IPS-18c (cell line): ENCODE measurements at regions not wholly inside any gene's neighbourhood (a gene's known extent, or its start where the extent isn't known, plus 50 kb on each side); places are given as distances from the start of the nearest gene placed in this dataset.

Source experiments
- H3K4me3 ChIP-seq: 2 replicates; pipeline ENCODE4 v1.7.0; 2013; ENCODE audit warnings: low read depth, mild to moderate bottlenecking, low read length, moderate library complexity; ENCODE audit not compliant: insufficient read depth
- H3K9me3 ChIP-seq: one replicate; pipeline ENCODE4 v1.6.1; 2013; ENCODE audit warnings: mild to moderate bottlenecking, low read length, moderate library complexity; ENCODE audit not compliant: control insufficient read depth, insufficient read depth

- no peaks in the 10 kb centered on the region for H3K9me3 ChIP-seq
- H3K4me3 ChIP-seq: no peak overlapping the region
These were observed 94.2 kb upstream of the SLC2A1 start for GRCh38 chr1:43052786-43053439.

GRCh38 chr1:43052322-43052721 lies 93.7 kb upstream of the SLC2A1 start:
- Histone ChIP-seq H3K4me3 (no peak overlapping the region), H3K9me3 (no peaks in the 10 kb centered on the region)

- Histone ChIP-seq H3K4me3 (no peak overlapping the region), H3K9me3 (no peaks in the 10 kb centered on the region)
These were observed 90.8 kb upstream of the SLC2A1 start for GRCh38 chr1:43049481-43049880.

GRCh38 chr1:43048601-43049011 lies 89.9 kb upstream of the SLC2A1 start:
- Histone ChIP-seq H3K9me3 (no peaks in the 10 kb centered on the region), H3K4me3 (no peak overlapping the region)

- H3K4me3 ChIP-seq: no peak overlapping the region
- H3K9me3 ChIP-seq: no peaks in the 10 kb centered on the region
These were observed 88.5 kb upstream of the SLC2A1 start for GRCh38 chr1:43047135-43047534.

GRCh38 chr1:43044572-43045361 lies 86.1 kb upstream of the SLC2A1 start:
- Histone ChIP-seq H3K9me3 (no peaks in the 10 kb centered on the region), H3K4me3 (no peak overlapping the region)

- H3K4me3 ChIP-seq: no peak overlapping the region
- H3K9me3 ChIP-seq: no peaks in the 10 kb centered on the region
These were observed 85.0 kb upstream of the SLC2A1 start for GRCh38 chr1:43043695-43044094.

GRCh38 chr1:43042773-43043457 lies 84.2 kb upstream of the SLC2A1 start:
- Histone ChIP-seq H3K9me3 (no peaks in the 10 kb centered on the region), H3K4me3 (no peak overlapping the region)

- no peaks in the 10 kb centered on the region for H3K9me3 ChIP-seq
- no peak overlapping the region for H3K4me3 ChIP-seq
These were observed 83.5 kb upstream of the SLC2A1 start for GRCh38 chr1:43042127-43042526.

GRCh38 chr1:43041591-43041990 lies 82.9 kb upstream of the SLC2A1 start:
- H3K4me3 ChIP-seq: no peak overlapping the region
- no peaks in the 10 kb centered on the region for H3K9me3 ChIP-seq

GRCh38 chr1:43039228-43040055 lies 80.8 kb upstream of the SLC2A1 start:
- no peaks in the 10 kb centered on the region for H3K9me3 ChIP-seq
- H3K4me3 ChIP-seq: no peak overlapping the region

GRCh38 chr1:43038232-43038935 lies 79.7 kb upstream of the SLC2A1 start:
- Histone ChIP-seq H3K9me3 (no peaks in the 10 kb centered on the region), H3K4me3 (no peak overlapping the region; the same call in 1 of the 2 replicates)

GRCh38 chr1:43037466-43037865 lies 78.8 kb upstream of the SLC2A1 start:
- Histone ChIP-seq H3K4me3 (no peak overlapping the region), H3K9me3 (no peaks in the 10 kb centered on the region)

GRCh38 chr1:43036932-43037331 lies 78.3 kb upstream of the SLC2A1 start:
- H3K9me3 ChIP-seq: no peaks in the 10 kb centered on the region
- H3K4me3 ChIP-seq: no peak overlapping the region

GRCh38 chr1:43035821-43036741 lies 77.4 kb upstream of the SLC2A1 start:
- Histone ChIP-seq H3K4me3 (no peak overlapping the region), H3K9me3 (no peaks in the 10 kb centered on the region)

- H3K4me3 ChIP-seq: no peak overlapping the region
- no peaks in the 10 kb centered on the region for H3K9me3 ChIP-seq
These were observed 76.1 kb upstream of the SLC2A1 start for GRCh38 chr1:43034778-43035177.
